Gastroesophageal sphincter (tissue), 4 donors: ENCODE measurements at regions not wholly inside any gene's neighbourhood (a gene's known extent, or its start where the extent isn't known, plus 50 kb on each side); places are given as distances from the start of the nearest gene placed in this dataset.

Source experiments
- ATAC-seq: fragments of 150-250 bp; one replicate; pipeline ENCODE4 v1.9.1; 2016; ENCODE audit warnings: mild to moderate bottlenecking, moderate library complexity
- H3K27ac ChIP-seq, 4 donors: fragments of 200-600 bp; sonication (generic) in 3 of 4; 1 replicate in 3 of 4; 2 replicates in 1 of 4; pipeline ENCODE4 v1.5.1; 2016 to 2019
- H3K27me3 ChIP-seq: fragments of 200-600 bp; sonication (generic); one replicate; pipeline ENCODE4 v1.5.1; 2019
- H3K36me3 ChIP-seq, 2 donors: fragments of 200-600 bp; sonication (generic); one replicate each; pipeline ENCODE4 v1.5.1; 2019; ENCODE audit warnings: control low read depth in 1 of 2
- H3K4me1 ChIP-seq, 3 donors: fragments of 200-600 bp; sonication (generic); 1 replicate in 2 of 3; 2 replicates in 1 of 3; pipeline ENCODE4 v1.5.1; 2016 to 2019; ENCODE audit warnings: control low read depth in 2 of 3
- H3K4me3 ChIP-seq, 2 donors: fragments of 200-600 bp; sonication (generic); one replicate each; pipeline ENCODE4 v1.5.1; 2019; ENCODE audit warnings: mild to moderate bottlenecking in 1 of 2, moderate library complexity in 1 of 2
- H3K9me3 ChIP-seq, 3 donors: fragments of 200-600 bp; sonication (generic); one replicate each; pipeline ENCODE4 v1.5.1; 2017 to 2019; ENCODE audit warnings: control low read depth in 2 of 3
- EP300 ChIP-seq: sonication (generic); formaldehyde crosslinking; IDR thresholded peaks from one replicate; pipeline ENCODE4 v1.6.1; 2017; ENCODE audit warnings: antibody characterized with exemption, mild to moderate bottlenecking
- POLR2A ChIP-seq, 2 donors: fragments of 450-650 bp; IDR thresholded peaks; one replicate each; pipeline ENCODE4 v1.6.1; 2017; ENCODE audit warnings: antibody characterized with exemption in 2 of 2, mild to moderate bottlenecking in 2 of 2, moderate library complexity in 1 of 2
- POLR2AphosphoS5 ChIP-seq: sonication (generic); formaldehyde crosslinking; IDR thresholded peaks from one replicate; pipeline ENCODE4 v1.6.1; 2017; ENCODE audit warnings: antibody characterized with exemption
- WGBS, 2 donors: methylation state at CpG; one replicate each; pipeline ENCODE4 v1.1.5; 2018; ENCODE audit warnings: low coverage in 1 of 2; 5-methylcytosine and 5-hydroxymethylcytosine counted together
- TF ChIP-seq, protein P1 (sequence below), 4 experiments: fragments of 200-600 bp in 2 of 4; fragments of 450-650 bp in 2 of 4; sonication (generic) in 1 of 4; IDR thresholded peaks; one replicate each; pipeline ENCODE4 v1.5.1; 2017 to 2019; ENCODE audit warnings: antibody characterized with exemption in 4 of 4, mild to moderate bottlenecking in 2 of 4, moderate library complexity in 2 of 4

DNA sequence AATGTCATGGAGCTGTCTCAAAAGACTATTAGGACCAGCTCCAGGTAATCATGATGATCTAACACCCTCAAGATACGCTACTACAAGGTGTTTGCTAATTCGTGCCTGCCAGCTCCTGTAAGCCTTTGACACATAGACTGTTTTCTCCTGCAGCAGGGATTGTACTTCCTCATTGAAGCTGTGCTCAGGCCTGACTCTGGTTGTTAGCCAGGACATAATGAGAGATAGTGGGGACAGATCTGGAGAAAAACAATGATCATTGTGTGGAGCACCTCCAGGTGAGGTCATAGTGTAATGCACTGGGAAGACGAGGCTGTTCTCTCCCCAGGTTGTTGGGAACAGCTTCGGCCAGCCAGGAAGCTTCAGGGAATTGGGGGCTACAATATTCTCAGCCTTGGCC is 94.6 kb downstream of the SETD4 start:
- ATAC-seq = no peak
- peaks cover 10% of the 10 kb centered on the region for H3K27me3 ChIP-seq
- H3K4me3 ChIP-seq = no peak overlapping the region
- H3K4me1 ChIP-seq = no peaks in the 10 kb centered on the region
- TF ChIP-seq EP300 (no peak), POLR2AphosphoS5 (no peak)
- H3K36me3 ChIP-seq = no peaks in the 10 kb centered on the region
- H3K27ac ChIP-seq = no peak overlapping the region
- H3K9me3 ChIP-seq = no peaks in the 10 kb centered on the region
- 61 to 100% methylated on average over 1 to 4 of the region's 4 CpGs for WGBS, 2 donors

DNA sequence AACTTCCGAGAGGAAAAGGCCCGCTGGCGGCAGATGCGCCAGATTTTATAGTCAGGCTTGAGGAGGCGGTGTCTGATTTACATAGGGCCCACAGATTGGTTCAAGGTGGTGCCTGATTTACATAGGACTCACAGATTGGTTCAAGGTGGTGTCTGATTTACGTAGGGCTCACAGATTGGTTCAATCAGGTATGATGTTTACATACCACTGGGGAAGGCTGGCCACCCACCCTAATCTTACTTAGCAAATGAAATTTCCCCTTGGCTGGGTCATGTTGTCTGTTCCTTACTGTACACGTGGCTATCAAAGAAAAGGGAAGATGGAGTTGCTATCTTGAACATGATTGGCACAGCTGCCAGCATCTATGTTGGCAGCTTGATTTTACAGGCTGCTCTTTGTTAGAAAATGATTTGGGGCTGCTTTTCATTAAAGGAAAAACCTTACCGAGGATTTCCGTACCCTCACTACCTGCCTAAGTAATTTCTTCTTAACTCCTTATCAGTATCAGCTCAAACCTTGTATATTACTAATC is 96.3 kb downstream of the SETD4 start:
- no peak for TF ChIP-seq EP300
- TF ChIP-seq POLR2A (IDR thresholded peaks at IDR 0.05) = no peak
- TF ChIP-seq, protein P1, sequence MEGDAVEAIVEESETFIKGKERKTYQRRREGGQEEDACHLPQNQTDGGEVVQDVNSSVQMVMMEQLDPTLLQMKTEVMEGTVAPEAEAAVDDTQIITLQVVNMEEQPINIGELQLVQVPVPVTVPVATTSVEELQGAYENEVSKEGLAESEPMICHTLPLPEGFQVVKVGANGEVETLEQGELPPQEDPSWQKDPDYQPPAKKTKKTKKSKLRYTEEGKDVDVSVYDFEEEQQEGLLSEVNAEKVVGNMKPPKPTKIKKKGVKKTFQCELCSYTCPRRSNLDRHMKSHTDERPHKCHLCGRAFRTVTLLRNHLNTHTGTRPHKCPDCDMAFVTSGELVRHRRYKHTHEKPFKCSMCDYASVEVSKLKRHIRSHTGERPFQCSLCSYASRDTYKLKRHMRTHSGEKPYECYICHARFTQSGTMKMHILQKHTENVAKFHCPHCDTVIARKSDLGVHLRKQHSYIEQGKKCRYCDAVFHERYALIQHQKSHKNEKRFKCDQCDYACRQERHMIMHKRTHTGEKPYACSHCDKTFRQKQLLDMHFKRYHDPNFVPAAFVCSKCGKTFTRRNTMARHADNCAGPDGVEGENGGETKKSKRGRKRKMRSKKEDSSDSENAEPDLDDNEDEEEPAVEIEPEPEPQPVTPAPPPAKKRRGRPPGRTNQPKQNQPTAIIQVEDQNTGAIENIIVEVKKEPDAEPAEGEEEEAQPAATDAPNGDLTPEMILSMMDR (IDR thresholded peaks at IDR 0.05) = no peak
- TF ChIP-seq POLR2AphosphoS5 = no peak
- H3K27ac ChIP-seq = no peak overlapping the region
- no peak overlapping the region for H3K4me3 ChIP-seq
- no peaks in the 10 kb centered on the region for H3K4me1 ChIP-seq
- no peak for ATAC-seq
- no peaks in the 10 kb centered on the region for H3K9me3 ChIP-seq
- H3K36me3 ChIP-seq = no peaks in the 10 kb centered on the region
- H3K27me3 ChIP-seq = peaks cover 10% of the 10 kb centered on the region
- 72 to 77% methylated on average over 6 to 9 of the region's 9 CpGs for WGBS, 2 donors

DNA sequence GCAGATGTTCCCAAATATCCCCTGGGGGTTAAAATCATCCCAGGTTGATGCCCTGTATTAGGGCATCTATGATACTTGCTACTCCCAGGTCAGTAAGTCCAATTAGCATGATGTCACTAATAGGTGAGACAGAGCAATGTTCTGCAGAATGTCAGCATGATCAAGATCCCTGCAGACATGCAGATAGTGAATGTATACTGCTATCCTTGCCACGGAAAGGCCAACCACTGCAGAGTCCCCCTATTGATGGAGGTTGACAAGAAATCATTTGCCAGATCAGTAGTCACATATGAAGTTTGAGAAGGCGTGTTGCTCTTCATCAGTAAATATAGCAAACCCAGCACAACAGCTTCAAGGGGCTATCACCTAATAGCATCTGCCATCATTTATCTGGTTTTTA is 97.4 kb downstream of the SETD4 start:
- Histone ChIP-seq H3K9me3 (no peaks in the 10 kb centered on the region), H3K4me3 (no peak overlapping the region), H3K27me3 (peaks cover 12% of the 10 kb centered on the region), H3K36me3 (no peaks in the 10 kb centered on the region), H3K4me1 (no peaks in the 10 kb centered on the region), H3K27ac (no peak overlapping the region)
- TF ChIP-seq, protein P1 (IDR thresholded peaks at IDR 0.05) = no peak
- TF ChIP-seq POLR2AphosphoS5 (no peak), EP300 (no peak), POLR2A (IDR thresholded peaks at IDR 0.05) (no peak)
- WGBS, 2 donors = 33 to 83% methylated on average over 1 to 2 of the region's 2 CpGs
- no peak for ATAC-seq

DNA sequence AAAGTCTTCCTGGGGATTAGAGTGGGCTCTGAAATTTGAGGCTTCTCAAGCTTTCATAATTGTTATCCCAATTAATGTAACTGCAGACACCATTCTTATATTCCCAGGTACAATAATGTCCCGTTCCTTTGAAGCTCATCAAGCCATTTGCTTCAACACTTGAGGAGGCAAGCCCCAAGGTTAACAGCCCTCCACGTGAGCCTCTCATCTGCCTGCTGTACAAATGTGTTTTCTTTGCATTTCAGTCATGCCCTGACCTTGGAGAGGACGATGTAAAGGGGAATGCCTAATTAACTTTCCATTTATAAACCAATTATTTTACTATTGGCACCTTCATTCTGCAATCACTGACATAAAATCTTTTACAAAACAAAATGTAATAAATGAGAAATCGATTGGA is 106.3 kb downstream of the SETD4 start:
- Histone ChIP-seq H3K4me1 (no peaks in the 10 kb centered on the region), H3K4me3 (no peak overlapping the region), H3K9me3 (no peaks in the 10 kb centered on the region), H3K27me3 (peaks cover 10% of the 10 kb centered on the region), H3K27ac (no peak overlapping the region), H3K36me3 (no peaks in the 10 kb centered on the region)
- ATAC-seq = no peak
- WGBS, 2 donors = 54 to 62% methylated on average over 4 of the region's 4 CpGs
- no peak for TF ChIP-seq POLR2AphosphoS5
- TF ChIP-seq, protein P1 (IDR thresholded peaks at IDR 0.05) = no peak
- TF ChIP-seq EP300 = no peak
- no peak for TF ChIP-seq POLR2A (IDR thresholded peaks at IDR 0.05)

DNA sequence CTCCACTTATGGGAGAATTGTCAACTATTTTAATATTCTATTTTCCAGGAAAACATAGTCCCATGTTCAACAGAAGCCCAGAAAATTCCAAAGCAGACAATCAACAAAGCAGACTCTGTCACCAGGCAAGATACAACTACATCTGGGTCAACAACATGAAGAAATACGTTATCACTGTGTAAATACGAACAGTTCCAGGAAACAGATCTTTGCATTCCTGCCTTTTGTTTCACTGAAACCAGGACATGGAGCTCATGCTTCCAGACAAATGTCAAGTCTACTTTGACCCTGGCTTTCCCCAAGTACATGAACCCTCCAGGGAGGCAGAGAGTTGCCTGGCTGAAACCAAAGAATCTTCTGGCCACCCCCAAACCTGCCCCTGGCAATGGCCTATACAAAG is 106.7 kb downstream of the SETD4 start:
- no peaks in the 10 kb centered on the region for H3K36me3 ChIP-seq
- TF ChIP-seq POLR2AphosphoS5 (no peak), EP300 (no peak), POLR2A (IDR thresholded peaks at IDR 0.05) (no peak)
- TF ChIP-seq, protein P1 (IDR thresholded peaks at IDR 0.05) = no peak
- H3K27me3 ChIP-seq = peaks cover 10% of the 10 kb centered on the region
- H3K4me3 ChIP-seq = no peak overlapping the region
- 32 to 62% methylated on average over 2 of the region's 2 CpGs for WGBS, 2 donors
- no peak for ATAC-seq
- H3K4me1 ChIP-seq = no peaks in the 10 kb centered on the region
- H3K9me3 ChIP-seq = no peaks in the 10 kb centered on the region
- no peak overlapping the region for H3K27ac ChIP-seq
